GM19035 (cell line): ENCODE measurements at regions not wholly inside any gene's neighbourhood (a gene's known extent, or its start where the extent isn't known, plus 50 kb on each side); places are given as distances from the start of the nearest gene placed in this dataset.

Experiments
- ATAC-seq: cut with Tn5 transposase; IDR thresholded peaks from one replicate; pipeline ENCODE4 v1.9.1; 2021; ENCODE audit not compliant: unreplicated experiment

DNA sequence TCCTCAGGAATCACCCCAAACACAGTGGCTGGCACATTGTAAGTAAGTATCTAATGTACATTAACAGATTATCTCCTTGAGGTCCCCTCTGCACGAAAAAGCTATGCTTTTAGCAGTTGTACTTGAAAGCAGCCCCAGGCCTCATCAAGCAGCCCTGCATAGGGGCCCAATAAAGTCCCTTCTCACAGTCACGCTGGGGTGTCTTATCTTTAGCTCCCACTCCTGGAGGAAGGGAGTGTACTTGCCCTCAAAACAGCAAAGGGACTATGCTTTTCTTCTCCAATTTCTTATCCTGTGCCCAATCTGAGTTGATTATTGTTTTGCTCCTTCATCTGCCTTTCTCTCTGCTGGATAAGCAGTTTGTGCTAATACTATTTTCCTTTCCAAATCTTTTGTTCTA, 168.8 kb upstream of the PLXNA2 start:
- ATAC-seq: no peak

DNA sequence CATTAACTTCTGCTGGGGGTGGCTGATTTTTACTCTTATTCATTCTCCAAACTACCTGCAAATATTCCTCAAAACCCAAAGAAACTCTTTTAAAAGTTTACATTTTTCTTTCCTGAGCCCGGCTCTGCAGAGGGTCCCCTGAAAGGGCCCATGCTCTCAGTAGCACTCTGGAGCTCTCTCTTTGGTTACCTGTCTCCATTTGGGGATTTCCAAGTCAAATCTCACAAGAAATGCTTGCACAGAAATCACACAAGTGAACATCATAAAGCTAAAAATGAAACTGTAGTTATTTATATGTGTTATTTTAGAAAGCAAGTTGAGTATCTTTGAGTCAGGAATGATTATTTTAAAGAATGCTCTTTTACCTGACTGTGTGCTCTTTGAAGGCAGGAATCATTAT, 174.5 kb upstream of the PLXNA2 start:
- ATAC-seq: no peak

DNA sequence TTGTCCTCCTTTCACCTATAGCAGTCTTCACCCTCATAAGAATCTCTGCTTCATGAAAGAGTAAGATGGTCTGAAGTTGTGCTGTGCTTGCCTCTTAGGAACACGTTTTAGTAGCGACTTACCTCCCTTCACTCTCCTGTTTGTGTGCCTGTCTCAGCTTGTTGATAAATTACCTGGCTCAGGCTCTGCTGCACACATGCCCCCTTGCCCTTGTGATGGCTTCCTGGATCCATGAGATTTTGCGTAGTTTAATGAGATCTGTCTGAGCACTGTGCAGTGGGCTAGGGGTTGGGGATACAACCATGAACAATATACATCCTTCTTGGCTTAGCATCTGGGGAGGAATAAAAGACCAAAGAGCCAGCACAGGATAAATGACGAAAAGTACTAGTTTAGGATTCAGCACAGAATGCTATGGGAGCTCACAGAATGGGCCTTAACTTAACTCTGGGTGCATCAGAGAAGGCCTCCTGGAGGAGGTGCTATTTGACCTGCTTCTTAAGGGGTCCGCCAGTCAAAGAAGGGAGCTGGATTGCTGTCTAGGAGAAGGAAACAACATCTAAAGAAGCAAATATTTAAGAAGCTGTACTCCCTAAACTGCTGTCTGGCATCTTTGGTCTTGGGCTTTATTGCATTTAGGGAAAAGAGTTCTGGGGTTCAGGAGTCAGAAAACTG, 175.7 kb upstream of the PLXNA2 start:
- no peak for ATAC-seq

DNA sequence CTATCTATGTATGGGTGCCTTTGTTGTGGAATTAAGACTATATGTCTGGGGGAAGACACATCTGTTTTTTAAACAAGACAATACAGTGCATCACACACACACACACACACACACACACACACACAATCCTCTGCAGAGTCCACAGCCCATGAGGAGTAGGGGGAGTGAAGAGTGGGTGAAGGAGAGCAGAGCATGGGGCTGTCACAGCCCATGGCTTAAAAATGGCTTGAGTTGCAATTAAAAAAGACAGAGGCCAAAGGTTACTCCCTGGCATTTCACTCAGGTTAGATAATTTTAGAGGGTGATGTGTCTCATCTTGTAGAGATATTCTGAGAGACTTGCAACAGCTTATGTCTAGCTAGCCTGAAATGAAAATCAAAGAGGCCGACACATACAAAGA, 176.5 kb upstream of the PLXNA2 start:
- no peak for ATAC-seq

DNA sequence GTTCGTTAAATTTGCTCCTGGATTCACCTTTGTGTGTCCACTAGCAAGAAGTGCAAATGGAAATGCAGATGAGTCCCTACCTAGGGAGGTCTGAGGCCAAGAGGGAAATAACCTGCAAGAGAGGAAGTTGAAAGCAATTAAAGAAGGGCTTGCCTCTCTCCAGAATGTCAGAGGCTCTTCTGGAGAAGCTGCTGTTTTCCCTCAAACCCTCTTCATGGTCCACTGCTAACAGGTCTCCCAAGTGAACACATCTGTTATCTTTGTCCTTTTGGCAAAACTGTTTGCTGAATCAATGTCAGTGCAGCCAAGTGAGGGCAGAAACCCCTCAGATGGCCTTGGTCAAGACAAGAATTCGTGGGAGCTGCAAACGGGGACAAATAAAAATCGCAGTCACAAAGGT, 177.3 kb upstream of the PLXNA2 start:
- no peak for ATAC-seq

DNA sequence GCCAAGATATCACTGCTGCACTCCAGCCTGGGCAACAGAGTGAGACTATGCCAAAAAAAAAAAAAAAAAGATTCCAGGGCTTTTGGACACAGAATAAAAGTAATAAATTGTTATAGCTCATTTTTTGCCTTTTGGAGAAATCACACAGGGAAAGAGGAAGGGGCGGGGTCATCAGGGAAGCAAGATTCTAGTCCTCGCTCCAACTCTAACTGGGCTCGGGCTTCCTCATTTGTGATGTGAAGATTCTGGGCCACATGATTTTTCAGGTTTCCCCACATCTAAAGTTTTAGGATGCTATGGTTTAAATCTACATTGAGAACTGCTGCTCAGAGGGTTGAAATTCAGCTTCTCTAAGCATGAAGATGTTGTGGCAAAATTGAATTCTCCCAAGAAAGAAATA, 179.3 kb upstream of the PLXNA2 start:
- ATAC-seq: no peak

DNA sequence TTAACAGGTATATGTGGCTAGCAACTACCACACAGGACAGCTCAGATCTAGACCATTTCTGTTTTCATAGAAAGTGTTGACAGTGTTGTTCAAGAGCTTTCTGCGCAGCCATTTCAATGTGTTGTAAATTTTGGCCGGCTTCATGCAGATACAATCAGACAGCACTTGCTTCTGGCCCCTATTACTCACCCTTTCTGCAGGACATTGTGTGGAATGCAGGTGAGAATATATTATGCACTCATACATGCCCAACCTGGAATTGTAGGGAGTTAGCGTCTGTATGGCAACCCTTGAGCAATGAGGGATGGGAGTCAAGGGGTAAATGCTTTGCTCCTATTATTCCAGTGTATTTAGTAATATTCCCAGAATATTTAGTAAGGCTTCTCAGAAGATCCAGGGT, 180.9 kb upstream of the PLXNA2 start:
- ATAC-seq: no peak

DNA sequence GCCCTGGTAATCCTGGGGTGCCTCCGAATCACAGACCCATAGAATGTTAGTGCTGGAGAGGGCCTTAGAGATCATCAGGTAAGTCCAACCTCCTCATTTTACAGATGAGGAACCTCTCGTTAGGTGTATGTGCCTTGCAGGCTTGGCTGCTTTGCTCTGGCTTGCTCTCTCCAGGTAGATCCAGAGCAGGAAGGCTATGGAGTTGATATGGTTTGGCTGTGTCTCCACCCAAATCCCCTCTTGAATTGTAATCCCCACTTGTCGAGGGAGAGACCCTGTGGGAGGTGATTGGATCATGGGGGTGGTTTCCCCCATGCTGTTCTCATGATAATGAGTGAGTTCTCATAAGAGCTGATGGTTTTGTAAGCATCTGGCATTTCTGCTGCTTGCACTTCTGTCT, 186.0 kb upstream of the PLXNA2 start:
- no peak for ATAC-seq

DNA sequence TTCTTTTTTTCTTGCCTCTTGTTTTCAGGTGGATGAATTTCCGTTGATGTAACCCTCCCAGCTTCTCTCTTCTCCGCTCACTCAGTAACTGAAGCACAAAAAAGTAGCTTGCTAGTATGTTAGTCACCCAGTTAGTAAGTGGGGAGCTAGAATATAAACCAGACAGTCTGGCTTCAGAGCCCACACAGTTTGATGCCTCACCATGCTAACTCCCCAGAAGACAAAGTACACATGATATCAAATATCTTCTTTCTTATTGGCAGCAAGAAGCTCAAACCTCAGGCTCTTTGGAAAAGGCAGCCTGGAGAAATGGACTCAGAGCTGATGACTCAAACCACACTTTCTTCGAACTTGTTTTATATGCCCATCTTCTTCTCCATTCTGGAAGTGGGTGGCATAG, 187.5 kb upstream of the PLXNA2 start:
- ATAC-seq: no peak

DNA sequence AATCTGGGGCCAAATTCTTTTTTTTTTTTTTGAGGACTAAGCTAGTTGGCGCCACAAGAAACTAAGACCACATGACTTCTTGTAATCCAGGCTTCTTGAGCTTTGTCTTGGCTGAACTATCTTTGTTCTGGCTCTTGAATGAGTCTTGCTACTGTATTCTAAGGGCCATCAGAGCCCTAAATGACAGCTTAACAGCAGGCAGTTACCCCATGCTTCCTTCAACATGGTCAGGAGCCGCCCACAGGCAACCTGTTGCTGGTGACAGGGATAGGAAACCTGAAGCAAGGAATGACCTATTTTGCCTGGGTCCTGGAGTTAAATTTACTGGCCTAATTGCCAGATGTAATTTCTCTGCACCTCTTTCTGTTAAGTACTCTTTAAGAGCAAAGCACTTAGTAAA, 188.2 kb upstream of the PLXNA2 start:
- ATAC-seq: no peak

DNA sequence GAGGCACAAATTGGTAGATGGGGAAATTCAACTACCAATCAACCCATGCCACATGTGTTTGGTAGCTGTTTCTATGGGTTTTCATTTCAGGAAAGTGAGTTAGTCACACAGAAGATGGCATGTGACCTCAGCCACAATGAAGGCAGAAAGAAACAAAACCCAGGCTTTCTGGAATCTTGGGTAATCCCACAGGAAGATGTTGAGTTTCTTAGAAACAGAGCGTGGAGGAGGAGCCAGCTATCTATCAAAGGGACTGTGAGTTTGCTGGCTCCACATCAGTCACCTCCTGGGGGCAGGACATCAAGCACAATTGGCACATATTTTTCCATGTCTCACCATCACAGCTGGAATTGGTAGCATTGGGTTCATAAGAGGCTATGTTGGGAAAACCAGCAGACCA, 188.9 kb upstream of the PLXNA2 start:
- ATAC-seq: no peak

DNA sequence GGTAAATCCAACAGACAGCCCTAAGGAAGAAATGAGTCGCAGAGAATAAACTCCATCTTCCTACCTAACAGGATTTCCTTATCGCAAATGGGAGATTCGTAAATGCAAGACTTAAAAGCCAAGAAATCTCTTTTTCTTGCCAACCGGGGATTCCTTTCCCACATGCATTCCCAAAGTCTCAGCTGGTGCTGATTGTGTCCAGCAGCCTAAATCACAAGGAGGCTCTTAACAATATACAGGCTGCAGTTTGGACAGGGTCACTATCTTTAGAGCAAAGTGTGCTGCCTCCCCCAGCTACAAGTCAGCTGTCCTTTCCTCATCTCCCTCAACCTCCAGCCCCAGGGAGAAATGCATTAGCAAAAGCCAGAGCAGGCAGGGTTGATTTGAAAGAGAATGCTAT, 189.8 kb upstream of the PLXNA2 start:
- no peak for ATAC-seq

DNA sequence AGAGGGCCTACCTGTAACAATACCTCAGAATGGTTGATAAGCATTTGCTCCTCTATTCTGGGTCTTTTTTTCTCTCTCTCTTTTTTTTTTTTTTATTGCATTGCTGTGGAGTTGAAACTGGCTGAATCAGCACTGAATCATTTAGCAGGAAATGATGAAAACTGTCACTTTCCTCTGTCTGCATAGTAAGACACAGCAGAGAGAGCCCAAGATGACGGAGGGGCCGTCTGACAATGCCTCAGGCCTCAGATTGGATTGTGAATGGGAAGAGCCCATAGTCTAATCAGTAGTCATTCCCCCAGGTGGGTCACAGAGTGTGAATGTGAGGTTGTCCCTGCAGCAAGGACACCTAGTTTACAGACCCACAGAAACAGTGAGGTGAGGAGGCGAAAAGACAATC, 193.2 kb upstream of the PLXNA2 start:
- ATAC-seq: no peak

DNA sequence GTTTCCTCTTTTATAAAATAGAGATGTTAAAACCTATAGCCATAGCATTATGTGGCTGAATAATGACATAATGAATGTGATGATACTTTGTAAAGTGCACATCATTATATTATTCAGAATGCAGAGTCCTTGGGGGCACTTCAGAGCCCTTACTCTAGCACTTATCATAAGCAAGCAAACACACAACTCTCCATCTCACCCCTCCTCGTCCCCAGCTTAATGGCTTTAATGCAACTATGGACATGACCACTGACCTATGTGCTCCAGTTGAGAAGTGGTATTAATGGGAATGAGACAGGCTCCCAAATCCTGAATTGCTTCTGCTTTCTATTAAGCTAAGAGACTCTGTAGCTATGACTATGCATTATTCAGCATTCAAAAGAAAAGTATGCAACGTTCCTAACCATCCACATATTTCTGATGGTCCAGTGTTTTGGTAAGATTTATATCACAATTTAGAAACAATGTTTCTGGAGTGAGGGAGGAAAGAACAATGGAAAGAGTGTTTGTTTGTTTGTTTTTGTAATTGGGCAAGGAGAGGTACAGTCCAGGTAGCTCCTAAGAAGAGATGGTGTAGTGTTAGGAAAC, 194.0 kb upstream of the PLXNA2 start:
- no peak for ATAC-seq

DNA sequence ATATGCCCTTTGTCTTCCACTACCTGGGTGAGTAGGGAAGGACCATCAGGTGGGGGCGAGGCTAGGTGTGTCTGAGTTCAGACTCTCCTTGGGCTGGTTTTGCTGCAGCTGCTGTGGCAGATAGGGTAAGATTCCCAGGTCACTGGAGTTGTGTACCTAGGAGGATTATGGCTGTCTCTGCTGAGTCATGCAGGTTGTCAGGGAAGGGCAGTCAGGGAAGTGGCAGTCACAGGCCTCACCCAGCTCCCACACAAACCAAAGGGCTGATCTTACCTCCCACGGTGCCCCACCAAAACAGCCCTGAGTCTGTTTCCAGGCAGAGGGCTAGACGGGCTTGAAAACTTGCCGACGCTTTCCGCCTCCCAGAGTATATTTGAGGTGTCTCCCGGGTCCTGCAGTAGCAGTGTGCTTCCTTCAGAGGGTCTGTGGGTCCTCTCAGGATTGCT, 201.6 kb upstream of the PLXNA2 start:
- ATAC-seq: no peak

DNA sequence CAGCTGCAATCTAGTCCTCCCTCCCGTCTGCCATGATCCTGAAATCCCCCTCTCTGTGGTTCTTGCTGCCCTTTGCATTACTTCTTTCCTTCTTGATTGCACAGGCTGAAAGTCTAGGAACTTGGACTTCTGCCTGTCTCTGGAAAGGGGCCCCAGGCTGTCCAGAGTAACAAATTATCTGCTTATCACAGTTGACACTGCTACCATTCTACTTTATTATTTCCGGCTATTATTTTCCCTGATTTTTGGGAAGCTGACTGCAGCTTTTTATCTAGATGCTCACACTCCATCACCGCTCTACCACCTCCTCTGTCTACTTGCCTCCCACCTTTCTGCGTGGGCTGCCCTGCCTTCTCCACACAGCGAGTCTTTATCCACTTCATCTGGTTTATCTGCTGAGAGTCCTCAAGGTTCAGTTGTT, 202.1 kb upstream of the PLXNA2 start:
- ATAC-seq: no peak

DNA sequence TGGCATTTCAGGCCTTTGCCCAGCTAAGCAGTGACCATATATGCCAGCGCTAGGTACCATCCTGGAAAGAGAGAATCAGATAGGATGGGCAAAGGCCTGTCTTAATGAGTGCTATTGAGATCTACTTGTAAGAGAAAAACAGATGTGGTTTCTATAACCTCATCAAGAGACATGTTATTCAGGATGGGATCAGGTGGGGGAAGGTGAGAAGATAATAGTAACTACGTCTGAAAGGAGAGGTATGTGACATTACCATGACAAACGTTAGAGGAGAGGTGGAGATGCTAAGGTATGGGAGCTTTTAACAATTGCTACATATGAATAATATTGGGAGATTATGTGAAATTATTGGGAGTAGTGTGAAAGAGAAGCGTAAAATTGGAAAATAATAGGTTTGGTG, 204.2 kb upstream of the PLXNA2 start:
- ATAC-seq: no peak

DNA sequence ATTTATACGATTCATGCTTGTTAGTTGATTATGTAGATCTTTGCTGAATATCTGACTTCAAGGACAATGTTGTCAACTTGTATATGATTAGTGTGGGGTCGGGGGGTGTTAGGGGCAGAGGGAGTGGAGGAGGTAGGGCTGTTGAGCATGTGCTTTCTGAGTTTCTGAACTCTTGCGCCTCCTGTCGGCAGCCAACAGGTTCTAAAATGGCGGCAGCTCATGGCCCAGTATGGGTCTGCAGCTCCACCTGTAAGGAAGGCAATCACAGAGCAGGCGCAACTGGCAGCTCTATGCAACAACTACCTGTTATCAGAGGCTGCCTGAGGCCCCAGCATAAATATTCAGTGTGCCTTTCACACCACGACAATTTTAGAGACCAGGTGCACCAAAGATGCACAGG, 205.8 kb upstream of the PLXNA2 start:
- ATAC-seq: no peak

DNA sequence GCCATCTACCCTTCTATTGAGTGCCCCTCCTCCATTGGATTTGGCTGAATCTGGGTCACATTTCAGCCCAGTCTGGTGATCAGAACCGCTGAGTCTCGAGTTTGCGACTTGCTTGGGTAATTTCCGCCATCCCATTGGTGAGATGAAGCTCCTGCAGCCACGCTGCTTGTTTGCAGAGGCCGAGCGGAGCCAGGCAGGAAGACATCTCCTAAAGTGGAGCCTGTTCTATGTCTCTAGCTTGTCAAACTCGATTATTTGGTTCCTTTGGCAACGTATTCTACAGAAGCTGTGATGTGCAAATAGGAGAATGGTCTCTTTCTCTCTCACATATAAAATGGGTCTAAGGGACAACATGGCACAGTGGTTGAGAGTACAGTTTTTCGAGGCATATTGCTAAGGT, 206.8 kb upstream of the PLXNA2 start:
- no peak for ATAC-seq

DNA sequence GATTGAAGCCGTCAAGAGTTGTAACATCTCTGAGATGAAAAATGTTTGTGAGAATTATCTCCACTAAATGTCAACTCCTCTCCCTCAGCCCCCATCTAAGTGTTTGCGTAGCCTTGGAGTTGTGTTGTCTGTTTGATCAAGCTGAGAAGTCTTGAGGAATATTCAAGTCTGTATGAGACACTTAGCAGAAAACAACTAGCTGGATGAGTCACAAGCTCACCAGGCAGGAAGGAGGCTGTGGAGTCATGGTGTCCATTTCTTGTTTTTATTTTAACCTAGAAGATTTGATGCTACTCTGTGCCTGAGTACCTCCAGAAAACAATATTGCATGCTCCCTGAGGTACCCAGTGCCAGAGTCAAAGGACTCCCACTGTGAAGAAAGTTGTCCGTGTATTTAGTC, 211.6 kb upstream of the PLXNA2 start:
- no peak for ATAC-seq

DNA sequence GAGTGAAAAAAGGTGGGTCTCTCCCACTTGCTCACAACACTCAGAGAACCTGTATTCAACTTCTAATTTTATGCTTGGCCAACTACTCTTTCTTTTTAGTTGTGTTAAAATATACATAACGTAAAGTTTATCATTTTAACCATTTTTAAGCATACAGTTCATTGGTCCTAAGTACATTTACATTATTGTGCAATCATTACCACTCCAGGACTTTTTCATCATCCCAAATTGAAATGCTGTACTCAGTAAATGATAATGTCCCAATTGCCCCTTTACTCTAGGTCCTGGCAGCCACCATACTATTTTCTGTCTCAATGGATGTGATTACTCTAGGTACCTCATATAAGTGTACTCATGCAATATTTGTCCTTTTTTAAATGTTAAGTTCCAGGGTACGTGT, 212.3 kb upstream of the PLXNA2 start:
- ATAC-seq: no peak

DNA sequence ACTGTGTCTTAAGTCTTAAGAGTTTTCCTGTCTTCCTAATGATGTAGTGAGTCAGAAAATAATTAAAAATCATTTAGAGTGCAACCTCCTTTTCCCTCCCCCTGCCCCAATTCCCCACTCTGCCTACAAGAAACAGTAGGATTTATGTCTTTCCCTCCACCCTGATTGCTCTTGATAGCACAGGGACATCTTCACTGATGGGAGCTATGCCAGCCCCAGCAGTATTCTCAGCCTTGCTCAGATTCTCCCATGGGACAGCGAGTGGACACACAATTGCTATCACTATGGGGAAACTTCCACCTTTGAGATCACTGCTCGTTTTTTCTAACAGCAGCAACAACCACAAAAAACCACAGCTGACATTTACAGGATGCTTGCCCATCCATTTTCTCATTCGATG, 216.6 kb upstream of the PLXNA2 start:
- ATAC-seq: no peak

DNA sequence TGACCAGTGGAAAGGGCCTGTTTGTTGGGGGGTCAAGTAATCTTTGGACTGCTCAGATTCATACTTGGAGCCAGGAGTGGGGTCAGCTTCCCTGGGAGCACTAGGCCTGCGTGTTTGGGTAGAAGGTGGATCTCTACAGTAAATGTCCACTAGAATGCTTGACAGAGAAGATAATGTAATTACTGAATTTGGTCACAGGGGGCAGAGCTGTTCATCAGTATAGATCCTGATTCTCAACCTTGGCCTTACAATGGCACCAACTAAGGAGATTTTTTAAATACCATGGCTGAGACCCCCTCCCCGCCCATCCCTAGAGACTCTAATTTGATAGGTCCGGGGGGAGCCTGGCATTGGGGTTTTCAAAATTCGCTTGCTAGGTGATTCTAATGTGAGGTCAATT, 217.5 kb upstream of the PLXNA2 start:
- no peak for ATAC-seq
